KOPT-K1 (cell line): ENCODE measurements at regions not wholly inside any gene's neighbourhood (a gene's known extent, or its start where the extent isn't known, plus 50 kb on each side); places are given as distances from the start of the nearest gene placed in this dataset.

Experiments
- H3K27ac ChIP-seq: fragments of 200-600 bp; sonication (generic); 2 replicates; pipeline ENCODE4 v1.5.1; 2016; ENCODE audit warnings: antibody characterized with exemption, mild to moderate bottlenecking, low read depth, low read length; ENCODE audit not compliant: poor library complexity, severe bottlenecking
- H3K36me3 ChIP-seq: fragments of 200-600 bp; sonication (generic); 2 replicates; pipeline ENCODE4 v1.5.1; 2017; ENCODE audit warnings: antibody characterized with exemption, mild to moderate bottlenecking, low read length, moderate library complexity; ENCODE audit not compliant: insufficient read depth
- H3K9me3 ChIP-seq: fragments of 200-600 bp; sonication (generic); 2 replicates; pipeline ENCODE4 v1.5.1; 2017; ENCODE audit warnings: antibody characterized with exemption, low read length, mild to moderate bottlenecking; ENCODE audit not compliant: insufficient read depth, poor library complexity, severe bottlenecking

- no peaks in the 10 kb centered on the region for H3K9me3 ChIP-seq
- H3K27ac ChIP-seq = no peak overlapping the region
- no peaks in the 10 kb centered on the region for H3K36me3 ChIP-seq
Measured at GRCh38 chr4:124227981-124228380, 484.6 kb downstream of the ANKRD50 start.

GRCh38 chr4:124230268-124230667, 482.3 kb downstream of the ANKRD50 start:
- no peaks in the 10 kb centered on the region for H3K36me3 ChIP-seq
- H3K9me3 ChIP-seq = no peaks in the 10 kb centered on the region
- H3K27ac ChIP-seq = no peak overlapping the region

DNA sequence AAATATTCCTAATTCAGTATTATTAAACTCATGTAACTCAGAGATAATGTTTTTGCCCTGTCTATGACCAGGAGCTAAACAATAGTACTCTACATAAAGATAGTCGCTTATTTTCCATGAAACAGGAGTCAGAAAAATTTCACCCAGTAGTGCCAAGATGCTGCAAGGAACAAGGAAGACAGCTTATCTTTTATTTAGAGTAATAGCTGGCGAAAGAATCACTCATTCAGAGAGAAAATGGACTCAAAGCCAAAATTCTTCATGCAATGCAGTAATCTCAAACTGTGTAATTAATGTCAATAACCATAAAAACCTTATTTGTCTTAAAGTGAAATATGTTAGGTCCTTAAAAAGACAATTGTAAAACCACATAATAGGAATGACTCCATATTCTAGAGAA, 477.8 kb downstream of the ANKRD50 start:
- no peak overlapping the region for H3K27ac ChIP-seq
- H3K36me3 ChIP-seq = no peaks in the 10 kb centered on the region
- no peaks in the 10 kb centered on the region for H3K9me3 ChIP-seq

DNA sequence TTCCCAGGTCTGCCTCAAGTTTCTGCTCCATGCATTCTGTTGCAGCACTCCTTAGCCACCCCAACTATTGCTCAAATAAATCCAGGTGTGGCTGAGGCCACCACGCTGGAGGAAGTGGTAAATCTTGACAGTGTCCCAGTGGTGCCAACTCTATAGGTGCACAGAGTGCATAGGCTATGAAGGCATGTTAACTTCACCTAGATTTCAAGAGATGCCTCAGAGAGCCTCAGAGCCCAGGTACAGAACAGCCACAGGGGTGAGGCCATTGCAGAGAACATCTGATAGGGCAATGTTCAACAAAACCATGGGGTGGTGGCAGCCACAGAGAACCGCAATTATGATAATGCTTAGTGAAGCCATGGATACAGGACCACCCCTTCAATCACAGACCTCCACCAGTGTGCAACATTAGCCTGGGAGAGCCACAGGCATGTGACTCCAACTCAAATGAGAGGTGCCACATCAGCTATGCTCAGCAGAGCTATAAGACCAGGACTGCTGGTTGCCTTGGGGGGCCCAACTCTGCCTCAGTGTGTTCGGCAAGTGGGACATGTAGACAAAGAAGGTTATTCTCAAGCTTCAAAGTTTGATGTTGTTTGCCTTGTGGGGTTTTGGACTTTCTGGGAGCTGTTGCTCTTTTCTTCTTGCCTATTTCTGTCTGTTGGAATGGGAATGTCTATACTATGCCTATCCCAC, 468.7 kb downstream of the ANKRD50 start:
- no peak overlapping the region for H3K27ac ChIP-seq
- no peaks in the 10 kb centered on the region for H3K36me3 ChIP-seq
- no peaks in the 10 kb centered on the region for H3K9me3 ChIP-seq

GRCh38 chr4:124253080-124253479, 459.5 kb downstream of the ANKRD50 start:
- H3K36me3 ChIP-seq = no peaks in the 10 kb centered on the region
- no peaks in the 10 kb centered on the region for H3K9me3 ChIP-seq
- no peak overlapping the region for H3K27ac ChIP-seq

DNA sequence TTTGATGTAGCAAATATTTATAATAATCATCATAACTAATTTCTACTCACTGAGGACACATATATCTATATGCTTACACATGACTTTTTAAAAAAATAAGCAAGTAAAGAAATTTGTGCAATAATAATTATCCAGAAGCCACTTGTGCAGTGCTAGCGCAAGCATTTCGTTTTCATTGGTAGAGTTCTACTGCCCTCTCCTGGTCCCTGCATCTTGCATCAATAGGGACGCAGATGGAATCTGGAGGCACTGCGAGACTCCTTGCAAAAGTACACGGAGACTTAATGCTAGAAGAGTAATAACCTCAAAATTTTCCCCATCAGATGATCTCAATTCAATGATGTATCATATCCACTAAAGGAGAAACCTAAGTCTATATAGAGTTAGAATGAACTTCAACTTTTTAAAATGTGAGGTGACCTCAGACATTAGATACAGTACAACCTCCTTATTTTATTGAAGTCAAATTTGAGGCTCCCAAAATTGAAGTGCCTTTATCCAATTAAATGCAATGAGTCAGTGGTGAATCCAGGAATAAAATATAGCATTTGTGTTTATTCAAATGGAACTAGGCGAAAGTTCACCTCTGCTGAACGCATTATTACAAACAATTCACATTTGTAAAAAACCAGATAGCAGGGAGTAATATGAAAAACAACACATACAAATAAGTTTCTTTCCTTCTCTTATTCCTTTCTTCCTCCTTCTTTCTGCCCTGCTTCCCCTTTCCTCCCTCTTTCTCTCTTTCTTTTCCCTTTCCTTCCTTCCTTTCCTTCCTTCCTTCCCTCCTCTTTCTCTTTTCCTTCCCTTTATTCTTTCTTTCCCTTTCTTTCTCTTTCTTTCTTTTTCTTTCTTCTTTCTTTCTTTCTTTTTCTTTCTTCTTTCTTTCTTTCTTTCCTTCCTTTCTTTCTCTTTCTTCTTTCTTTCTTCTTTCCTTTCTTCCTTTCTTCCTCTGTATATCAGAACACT, 450.0 kb downstream of the ANKRD50 start:
- no peak overlapping the region for H3K27ac ChIP-seq
- H3K9me3 ChIP-seq = no peaks in the 10 kb centered on the region
- H3K36me3 ChIP-seq = no peaks in the 10 kb centered on the region

- Histone ChIP-seq H3K9me3 (no peaks in the 10 kb centered on the region), H3K27ac (no peak overlapping the region), H3K36me3 (no peaks in the 10 kb centered on the region)
Measured at GRCh38 chr4:124265701-124266100, 446.8 kb downstream of the ANKRD50 start.

GRCh38 chr4:124266721-124267120, 445.8 kb downstream of the ANKRD50 start:
- H3K27ac ChIP-seq = no peak overlapping the region
- H3K36me3 ChIP-seq = no peaks in the 10 kb centered on the region
- H3K9me3 ChIP-seq = no peaks in the 10 kb centered on the region

DNA sequence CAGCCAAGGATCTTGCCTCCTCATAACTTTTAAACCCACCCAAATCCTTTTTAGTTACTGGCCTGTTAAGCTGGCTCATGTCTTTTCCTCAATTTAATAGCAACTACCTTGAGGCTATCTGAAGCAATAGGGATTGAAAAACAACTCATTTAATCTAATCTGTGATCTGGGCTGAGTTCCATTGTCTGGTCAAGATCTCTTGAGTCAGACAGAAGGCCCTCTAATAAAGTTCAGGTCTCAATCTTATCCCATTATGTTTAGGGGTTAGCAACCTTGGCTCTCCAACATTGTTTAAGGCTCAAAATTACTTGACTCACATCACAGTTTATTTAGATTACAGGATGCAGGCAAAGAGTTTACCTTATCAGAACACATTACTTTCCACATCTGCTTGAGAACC, 436.1 kb downstream of the ANKRD50 start:
- H3K27ac ChIP-seq = no peak overlapping the region
- H3K36me3 ChIP-seq = no peaks in the 10 kb centered on the region
- no peaks in the 10 kb centered on the region for H3K9me3 ChIP-seq

GRCh38 chr4:124277691-124278090, 434.8 kb downstream of the ANKRD50 start:
- H3K9me3 ChIP-seq = no peaks in the 10 kb centered on the region
- H3K27ac ChIP-seq = no peak overlapping the region
- H3K36me3 ChIP-seq = no peaks in the 10 kb centered on the region

GRCh38 chr4:124278477-124278876, 434.1 kb downstream of the ANKRD50 start:
- Histone ChIP-seq H3K36me3 (no peaks in the 10 kb centered on the region), H3K9me3 (no peaks in the 10 kb centered on the region), H3K27ac (no peak overlapping the region)

DNA sequence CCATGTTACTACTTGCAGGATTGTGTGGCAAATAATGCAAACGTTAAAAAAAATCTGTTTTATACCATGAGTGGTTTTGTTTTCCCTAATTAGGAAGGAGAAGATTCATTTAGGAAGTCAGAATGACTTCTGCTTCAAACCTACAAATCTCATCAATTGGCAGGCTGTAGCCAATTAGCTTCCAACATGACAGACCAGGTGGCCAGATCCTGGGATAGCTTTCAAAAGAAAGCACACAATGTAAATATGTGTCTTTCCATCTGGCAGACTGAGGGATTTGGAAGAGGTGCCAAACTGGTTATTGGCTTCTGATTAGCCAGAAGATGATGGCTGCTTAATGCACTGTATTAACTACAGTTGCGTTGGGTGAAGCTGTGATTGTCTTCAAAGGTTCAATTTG, 432.8 kb downstream of the ANKRD50 start:
- no peaks in the 10 kb centered on the region for H3K9me3 ChIP-seq
- no peaks in the 10 kb centered on the region for H3K36me3 ChIP-seq
- no peak overlapping the region for H3K27ac ChIP-seq

- no peaks in the 10 kb centered on the region for H3K36me3 ChIP-seq
- H3K9me3 ChIP-seq = no peaks in the 10 kb centered on the region
- no peak overlapping the region for H3K27ac ChIP-seq
Measured at GRCh38 chr4:124282301-124282898, 430.1 kb downstream of the ANKRD50 start.

DNA sequence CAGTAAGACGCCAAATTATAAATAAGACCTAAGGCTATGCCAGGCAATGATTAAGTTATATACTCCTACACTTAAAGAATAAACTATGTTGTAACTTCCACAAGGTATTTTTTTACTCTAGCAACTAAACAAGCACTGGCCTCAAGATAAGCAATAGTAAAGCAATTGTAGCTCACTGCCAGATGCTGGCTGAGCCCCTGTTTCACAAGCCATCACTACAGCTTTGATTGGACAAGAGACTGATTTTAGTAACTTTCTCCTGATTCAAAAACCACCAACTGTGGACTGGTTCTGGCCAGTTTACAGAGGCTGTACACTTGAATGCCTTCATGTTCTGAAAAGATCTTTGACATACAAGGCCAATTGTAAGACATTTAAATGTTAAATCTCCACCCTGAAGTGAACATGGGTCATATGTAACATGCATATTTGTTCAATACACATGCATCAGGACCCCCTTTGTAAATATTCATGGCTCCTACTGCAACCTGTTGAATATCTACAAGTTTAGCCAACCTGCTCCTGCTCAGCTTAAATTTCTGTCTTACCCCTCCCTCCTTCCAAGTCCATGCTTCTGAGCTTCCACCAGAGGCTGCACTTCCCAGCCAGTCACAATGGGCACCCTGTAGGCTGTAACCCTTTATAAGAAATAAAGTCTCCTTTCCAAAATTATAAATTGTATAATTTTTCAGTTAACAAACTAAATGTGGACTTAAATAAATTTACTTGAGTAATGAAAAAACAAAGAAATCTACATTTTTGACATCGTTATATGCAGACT, 423.6 kb downstream of the ANKRD50 start:
- no peak overlapping the region for H3K27ac ChIP-seq
- H3K36me3 ChIP-seq = no peaks in the 10 kb centered on the region
- no peaks in the 10 kb centered on the region for H3K9me3 ChIP-seq

DNA sequence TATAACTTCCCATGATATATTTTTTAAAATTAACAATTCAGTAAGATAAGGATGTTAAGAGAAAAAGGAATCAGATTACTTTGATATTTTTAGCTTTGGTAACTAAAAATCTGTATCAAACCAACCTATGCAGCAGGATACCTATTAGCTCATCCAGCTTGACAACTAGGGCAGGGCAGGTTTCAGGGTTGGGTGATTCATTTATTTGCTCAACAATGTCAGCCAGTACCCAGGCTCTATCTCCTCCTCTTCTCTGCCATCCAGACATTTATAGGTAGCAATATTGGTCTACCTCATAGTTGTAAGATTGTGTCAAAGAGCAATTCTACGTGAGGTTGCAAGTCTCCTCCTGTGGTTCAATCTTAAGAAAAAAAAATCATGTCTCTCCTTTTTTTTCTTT, 421.9 kb downstream of the ANKRD50 start:
- H3K27ac ChIP-seq = no peak overlapping the region
- no peaks in the 10 kb centered on the region for H3K36me3 ChIP-seq
- no peaks in the 10 kb centered on the region for H3K9me3 ChIP-seq
